H1 (cell line): ENCODE measurements at regions not wholly inside any gene's neighbourhood (a gene's known extent, or its start where the extent isn't known, plus 50 kb on each side); places are given as distances from the start of the nearest gene placed in this dataset.

Experiments
- CTCF ChIA-PET: fragments of 300-600 bp; sonication (Branson Sonifier 250); formaldehyde crosslinking; loops from one replicate; lab custom pipeline; 2021; ENCODE audit not compliant: partially characterized antibody; lab: Charles Lee
- POLR2A ChIA-PET: fragments of 300-600 bp; sonication (Branson Sonifier 250); formaldehyde crosslinking; loops from one replicate; lab custom pipeline; 2021; ENCODE audit warnings: inconsistent platforms; ENCODE audit not compliant: partially characterized antibody; lab: Charles Lee
- DNase-seq, 2 experiments: peaks; one replicate each; pipeline versions ENCODE4 v3.0.0 to v3.0.0-alpha.2; 2010 to 2022; ENCODE audit warnings: low spot score in 2 of 2, low read depth in 1 of 2, mixed read lengths in 1 of 2
- FAIRE-seq: peaks from 2 replicates; lab custom pipeline; 2011; peaks lifted over from hg19 to GRCh38; lab: Jason Lieb, UNC
- H2AFZ ChIP-seq: 2 replicates; pipeline ENCODE4 v1.8.1; 2012; ENCODE audit warnings: low read length, inconsistent platforms
- H2AK5ac ChIP-seq: 2 replicates; pipeline ENCODE4 v1.6.1; 2013; ENCODE audit warnings: low read depth, low read length
- H2BK120ac ChIP-seq: replicated peaks from 2 replicates; pipeline ENCODE3; 2013; ENCODE audit warnings: low read depth, low read length, inconsistent platforms
- H2BK12ac ChIP-seq: 2 replicates; pipeline ENCODE4 v1.6.1; 2013; ENCODE audit warnings: low read depth, low read length
- H2BK15ac ChIP-seq: 2 replicates; pipeline ENCODE4 v1.6.1; 2013; ENCODE audit warnings: low read length
- H2BK20ac ChIP-seq: 2 replicates; pipeline ENCODE4 v1.6.1; 2013; ENCODE audit warnings: low read length
- H2BK5ac ChIP-seq: 2 replicates; pipeline ENCODE4 v1.6.1; 2013; ENCODE audit warnings: low read depth, low read length
- H3K14ac ChIP-seq: 2 replicates; pipeline ENCODE4 v1.6.1; 2013; ENCODE audit warnings: inconsistent platforms; ENCODE audit not compliant: insufficient read length
- H3K18ac ChIP-seq: 2 replicates; pipeline ENCODE4 v1.6.1; 2013; ENCODE audit warnings: low read length; ENCODE audit errors: extremely low read depth
- H3K23ac ChIP-seq: 2 replicates; pipeline ENCODE4 v1.6.1; 2013; ENCODE audit warnings: inconsistent platforms; ENCODE audit not compliant: insufficient read length
- H3K23me2 ChIP-seq: 2 replicates; pipeline ENCODE4 v1.6.1; 2013; ENCODE audit warnings: low read depth, low read length
- H3K27ac ChIP-seq: 2 replicates; pipeline ENCODE4 v1.6.1; 2011; ENCODE audit warnings: low read depth, low read length, inconsistent platforms
- H3K27me3 ChIP-seq, 4 experiments: replicated peaks in 1 of 4; 1 replicate in 1 of 4; 2 replicates in 3 of 4; pipeline versions ENCODE4 v1.6.1 to v1.8.1; 2011 to 2013; ENCODE audit warnings: low read length in 3 of 4, mild to moderate bottlenecking in 3 of 4, inconsistent platforms in 2 of 4, mixed read lengths in 2 of 4, moderate library complexity in 1 of 4; ENCODE audit not compliant: control insufficient read depth in 3 of 4, insufficient read depth in 3 of 4; ENCODE audit errors: extremely low read depth in 1 of 4
- H3K36me3 ChIP-seq, 4 experiments: 2 replicates each; pipeline versions ENCODE4 v1.6.1 to v1.8.1; 2011 to 2013; ENCODE audit warnings: mild to moderate bottlenecking in 4 of 4, low read length in 3 of 4, moderate library complexity in 2 of 4, control low read depth in 1 of 4, inconsistent platforms in 1 of 4; ENCODE audit not compliant: insufficient read depth in 4 of 4, control insufficient read depth in 2 of 4
- H3K4ac ChIP-seq: replicated peaks from 2 replicates; pipeline ENCODE3; 2013; ENCODE audit warnings: low read length, low read depth, mixed read lengths, inconsistent platforms; ENCODE audit not compliant: insufficient read length
- H3K4me1 ChIP-seq, 4 experiments: replicated peaks in 1 of 4; 1 replicate in 1 of 4; 2 replicates in 3 of 4; pipeline versions ENCODE4 v1.6.1 to v1.8.1; 2011 to 2013; ENCODE audit warnings: low read length in 3 of 4, inconsistent platforms in 2 of 4, mixed read lengths in 1 of 4; ENCODE audit not compliant: insufficient read depth in 4 of 4, control insufficient read depth in 3 of 4
- H3K4me2 ChIP-seq, 2 experiments: 2 replicates each; pipeline versions ENCODE4 v1.6.1 to v1.8.1; 2011 to 2013; ENCODE audit warnings: low read depth in 2 of 2, low read length in 2 of 2, control low read depth in 1 of 2, inconsistent platforms in 1 of 2, mild to moderate bottlenecking in 1 of 2; ENCODE audit not compliant: insufficient read depth in 1 of 2
- H3K4me3 ChIP-seq, 4 experiments: fragments of 200-600, 300-600 bp in 1 of 4; sonication (generic), shearing (Covaris generic), sonication (Bioruptor Twin) in 1 of 4; 2 replicates each; pipeline versions ENCODE4 v1.5.1 to v1.8.1; 2011 to 2016; ENCODE audit warnings: low read length in 4 of 4, low read depth in 3 of 4, control low read depth in 2 of 4, inconsistent platforms in 2 of 4, mild to moderate bottlenecking in 2 of 4, mixed read lengths in 1 of 4, moderate library complexity in 1 of 4; ENCODE audit not compliant: insufficient read depth in 2 of 4; ENCODE audit errors: extremely low read depth in 1 of 4
- H3K56ac ChIP-seq: replicated peaks from 2 replicates; pipeline ENCODE3; 2013; ENCODE audit warnings: low read depth, mild to moderate bottlenecking, mixed read lengths, low read length, inconsistent platforms; ENCODE audit not compliant: insufficient read length
- H3K79me1 ChIP-seq: 2 replicates; pipeline ENCODE4 v1.6.1; 2013; ENCODE audit warnings: low read depth, low read length, control low read depth
- H3K79me2 ChIP-seq, 2 experiments: 2 replicates each; pipeline versions ENCODE4 v1.6.1 to v1.8.1; 2012 to 2013; ENCODE audit warnings: low read length in 2 of 2, mild to moderate bottlenecking in 2 of 2, inconsistent platforms in 1 of 2; ENCODE audit not compliant: insufficient read depth in 2 of 2, control insufficient read depth in 1 of 2
- H3K9ac ChIP-seq, 4 experiments: replicated peaks in 1 of 4; 1 replicate in 1 of 4; 2 replicates in 3 of 4; pipeline versions ENCODE4 v1.6.1 to v1.8.1; 2011 to 2013; ENCODE audit warnings: low read depth in 3 of 4, low read length in 3 of 4, control low read depth in 2 of 4, mild to moderate bottlenecking in 2 of 4, moderate library complexity in 2 of 4, inconsistent platforms in 1 of 4; ENCODE audit errors: extremely low read depth in 1 of 4
- H3K9me3 ChIP-seq, 2 experiments: 2 replicates each; pipeline versions ENCODE4 v1.6.1 to v1.8.1; 2012 to 2013; ENCODE audit warnings: mild to moderate bottlenecking in 2 of 2, moderate library complexity in 2 of 2, control low read depth in 1 of 2, inconsistent platforms in 1 of 2, low read depth in 1 of 2, low read length in 1 of 2, mixed read lengths in 1 of 2; ENCODE audit not compliant: insufficient read depth in 2 of 2
- H4K20me1 ChIP-seq, 2 experiments: replicated peaks in 1 of 2; 2 replicates each; pipeline versions ENCODE3 to v1.8.1; 2011 to 2013; ENCODE audit warnings: inconsistent platforms in 2 of 2, low read length in 2 of 2, mild to moderate bottlenecking in 1 of 2; ENCODE audit not compliant: insufficient read depth in 2 of 2, control insufficient read depth in 1 of 2
- H4K5ac ChIP-seq: 2 replicates; pipeline ENCODE4 v1.6.1; 2013; ENCODE audit warnings: low read length, low read depth, mixed read lengths, inconsistent platforms; ENCODE audit not compliant: insufficient read length
- H4K8ac ChIP-seq: 2 replicates; pipeline ENCODE4 v1.8.0; 2013; ENCODE audit warnings: mild to moderate bottlenecking, moderate library complexity, low read length, inconsistent platforms; ENCODE audit not compliant: insufficient read depth; ENCODE audit errors: extremely low read depth
- H4K91ac ChIP-seq: replicated peaks from 2 replicates; pipeline ENCODE3; 2013; ENCODE audit warnings: low read length, mixed read lengths, inconsistent platforms; ENCODE audit not compliant: insufficient read length
- CEBPB ChIP-seq: IDR thresholded peaks from 2 replicates; pipeline ENCODE4 v1.6.1; 2012; ENCODE audit warnings: low read depth, low read length
- RBBP5 ChIP-seq: IDR thresholded peaks from 2 replicates; pipeline ENCODE4 v1.7.1; 2012; ENCODE audit warnings: low read depth, mild to moderate bottlenecking, inconsistent platforms, low read length, moderate library complexity, borderline replicate concordance
- SIX5 ChIP-seq: IDR thresholded peaks from 2 replicates; pipeline ENCODE4 v1.6.1; 2011; ENCODE audit warnings: mild to moderate bottlenecking, low read depth, low read length
- SP4 ChIP-seq: IDR thresholded peaks from 2 replicates; pipeline ENCODE4 v1.6.1; 2012; ENCODE audit warnings: low read length, inconsistent platforms
- SUZ12 ChIP-seq: fragments of 200-600 bp; sonication (generic); IDR thresholded peaks from 2 replicates; pipeline ENCODE4 v1.6.1; 2012; ENCODE audit warnings: mild to moderate bottlenecking, inconsistent platforms, low read length, moderate library complexity, mixed read lengths
- WGBS, 2 experiments: shearing (Covaris generic) in 1 of 2; methylation state at CpG; one replicate each; pipeline versions ENCODE4 v1.1.6 to v1.1.7; 2013 to 2015; ENCODE audit warnings: low lambda C conversion rate in 2 of 2, mixed read lengths in 2 of 2, inconsistent platforms in 1 of 2, low coverage in 1 of 2, missing lambda C conversion rate in 1 of 2; ENCODE audit not compliant: insufficient replicate concordance in 2 of 2, insufficient coverage in 1 of 2, insufficient read length in 1 of 2; ENCODE audit errors: extremely low coverage in 1 of 2, missing lambda C conversion rate in 1 of 2; 5-methylcytosine and 5-hydroxymethylcytosine counted together

DNA sequence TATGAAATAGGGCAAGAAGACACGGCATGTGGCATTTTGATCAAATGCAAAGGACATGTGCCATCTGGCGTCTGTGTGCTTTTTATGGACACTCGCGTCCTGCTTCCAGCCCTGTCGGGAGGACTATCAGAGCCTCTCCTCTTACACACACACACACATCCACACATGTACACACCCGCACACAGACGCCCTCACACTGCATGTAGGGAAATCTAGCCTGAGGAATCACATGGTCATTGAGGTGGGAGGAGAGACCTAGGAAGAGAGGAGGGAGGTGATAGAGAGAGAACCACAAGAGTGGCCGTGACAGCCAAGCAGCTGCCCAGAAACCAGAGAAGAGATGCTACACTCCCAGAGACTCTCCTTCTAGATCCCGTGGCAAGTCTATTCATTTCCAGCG lies 105.9 kb upstream of the CDYL start:
- Histone ChIP-seq H2BK15ac (no peak overlapping the region), H2BK5ac (no peak overlapping the region), H4K91ac (no peak overlapping the region), H4K5ac (no peak overlapping the region), H2BK12ac (no peak overlapping the region), H3K23me2 (no peaks in the 10 kb centered on the region), H3K4me2 (no peak overlapping the region), H3K14ac (no peak overlapping the region), H3K9ac (no peak overlapping the region), H3K23ac (no peak overlapping the region), H4K20me1 (no peaks in the 10 kb centered on the region), H3K4ac (no peak overlapping the region), H3K4me3 (no peak overlapping the region), H3K4me1 (peaks cover 0 to 4% (median 2%) of the 10 kb centered on the region in 4 experiments; a peak in 3 of 7 replicates), H2AFZ (no peak overlapping the region), H4K8ac (no peak overlapping the region), H3K18ac (no peak overlapping the region), H2AK5ac (no peak overlapping the region), H3K79me2 (no peaks in the 10 kb centered on the region), H2BK120ac (no peak overlapping the region), H3K9me3 (no peaks in the 10 kb centered on the region), H3K56ac (no peak overlapping the region), H3K27ac (no peak overlapping the region), H3K36me3 (no peaks in the 10 kb centered on the region), H3K27me3 (no peaks in the 10 kb centered on the region; a peak in 1 of 7 replicates), H3K79me1 (no peaks in the 10 kb centered on the region), H2BK20ac (no peak overlapping the region)
- POLR2A ChIA-PET: no interaction called here
- FAIRE-seq (no peak), DNase-seq (peak in 1 of 2 experiments; percentile 14)
- WGBS, 2 experiments: 84% methylated on average over 10 of the region's 10 CpGs; no CpG with 5 or more reads in 1 of the 2 experiments
- CTCF ChIA-PET: interaction anchor here (1.7 kb wide), 1 partner anchor 10 kb away, joined by 3 read pairs; no protein-coding TSS in a partner anchor
- TF ChIP-seq CEBPB: no peak
- TF ChIP-seq SIX5: no peak
- TF ChIP-seq RBBP5: no peak
- no peak for TF ChIP-seq SUZ12
- TF ChIP-seq SP4: no peak
